GM21515 (cell line): ENCODE measurements at regions not wholly inside any gene's neighbourhood (a gene's known extent, or its start where the extent isn't known, plus 50 kb on each side); places are given as distances from the start of the nearest gene placed in this dataset.

Source experiments
- ATAC-seq: cut with Tn5 transposase; IDR thresholded peaks from one replicate; pipeline ENCODE4 v1.9.1; 2021; ENCODE audit not compliant: unreplicated experiment

- ATAC-seq, result no peak
These were observed 719.3 kb downstream of the JRKL start for GRCh38 chr11:97109078-97109477.

- ATAC-seq, result no peak
These were observed 720.6 kb downstream of the JRKL start for GRCh38 chr11:97110376-97110775.

- no peak for ATAC-seq
These were observed 721.7 kb downstream of the JRKL start for GRCh38 chr11:97111559-97111958.

DNA sequence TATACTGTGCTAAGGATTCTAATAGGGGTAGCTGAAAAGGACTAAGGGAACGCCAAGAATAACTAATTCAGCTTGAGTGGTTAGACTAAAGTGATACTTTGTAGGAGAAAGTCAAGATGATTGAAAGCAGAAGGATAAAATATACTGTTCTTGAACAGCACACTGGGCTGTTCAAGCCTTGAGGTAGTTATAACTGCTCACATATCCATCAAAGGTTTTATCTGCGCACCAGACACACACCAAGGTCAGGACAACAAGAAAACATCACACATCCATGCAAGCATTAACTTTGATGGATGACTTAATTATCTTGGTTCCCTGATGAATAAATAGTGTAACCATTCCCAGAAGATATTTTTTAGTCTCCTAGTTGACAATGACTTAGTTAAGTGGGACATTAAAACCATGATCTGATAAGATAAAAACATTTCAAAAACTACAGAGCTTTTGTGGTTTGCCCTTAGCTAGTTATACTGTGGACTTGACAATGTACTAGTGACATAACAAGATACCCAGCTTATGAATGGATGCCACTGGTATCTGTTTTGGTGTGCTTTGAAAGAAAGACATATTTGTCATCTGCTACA lies 728.9 kb downstream of the JRKL start:
- ATAC-seq, result no peak

DNA sequence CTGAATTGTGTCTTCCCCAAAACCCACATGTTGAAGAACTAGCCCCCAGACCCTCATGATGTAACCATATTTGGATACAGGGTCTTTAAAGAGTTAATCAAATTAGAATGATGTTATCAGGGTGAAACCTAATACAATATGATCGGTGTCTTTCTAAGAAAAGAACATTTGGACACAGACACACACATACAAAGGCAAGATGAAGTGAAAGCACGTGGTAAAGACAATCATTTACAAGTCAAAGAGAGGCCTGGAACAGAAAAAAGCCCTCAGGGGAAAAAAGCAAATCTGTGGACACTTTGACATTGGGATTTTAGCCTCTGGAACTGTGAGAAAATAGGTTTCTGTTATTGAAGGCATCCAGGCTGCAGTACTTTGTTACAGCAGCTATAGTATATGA lies 733.4 kb downstream of the JRKL start:
- no peak for ATAC-seq

GRCh38 chr11:97136067-97136466 lies 746.3 kb downstream of the JRKL start:
- ATAC-seq, result no peak

GRCh38 chr11:97140885-97141494 lies 751.2 kb downstream of the JRKL start:
- ATAC-seq, result no peak

DNA sequence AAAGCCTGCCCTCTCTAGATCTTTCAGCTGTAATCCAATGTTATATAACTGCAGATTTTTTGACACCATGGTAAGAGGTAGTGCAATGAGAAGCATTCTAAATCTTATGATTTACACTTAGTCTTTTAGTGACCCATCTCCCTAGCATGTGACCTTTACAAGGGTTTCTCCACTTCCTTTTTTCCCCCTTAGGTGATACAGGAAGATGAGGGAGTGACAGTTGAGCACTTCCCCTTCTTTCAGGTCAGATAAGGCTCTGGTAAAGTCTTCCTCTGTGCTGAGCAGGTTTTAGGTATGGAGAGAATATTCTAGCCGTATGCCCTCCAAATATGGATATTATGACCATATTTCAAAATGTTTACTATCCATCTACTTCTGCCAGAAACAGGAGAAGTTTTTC lies 753.6 kb downstream of the JRKL start:
- no peak for ATAC-seq

DNA sequence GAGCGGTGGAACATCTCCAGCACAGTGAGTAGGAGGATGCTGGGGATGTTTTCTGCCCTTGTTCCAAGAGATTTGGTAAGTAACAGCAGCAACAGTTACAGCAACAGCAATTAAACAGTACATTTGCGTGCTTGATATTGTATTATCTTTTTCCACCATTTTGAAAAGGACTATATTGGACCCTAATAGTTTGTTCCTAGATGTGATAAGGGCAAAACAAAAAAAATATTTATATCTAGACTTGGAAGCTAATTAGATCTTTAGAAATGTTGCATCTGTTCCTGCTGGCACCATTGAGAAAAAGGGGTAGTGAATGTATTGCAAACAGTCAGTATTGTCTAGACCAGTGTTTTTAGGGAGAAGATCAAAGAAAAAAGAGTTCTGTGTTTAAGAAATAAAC lies 759.9 kb downstream of the JRKL start:
- no peak for ATAC-seq

GRCh38 chr11:97157221-97157740 lies 767.5 kb downstream of the JRKL start:
- ATAC-seq, result no peak

DNA sequence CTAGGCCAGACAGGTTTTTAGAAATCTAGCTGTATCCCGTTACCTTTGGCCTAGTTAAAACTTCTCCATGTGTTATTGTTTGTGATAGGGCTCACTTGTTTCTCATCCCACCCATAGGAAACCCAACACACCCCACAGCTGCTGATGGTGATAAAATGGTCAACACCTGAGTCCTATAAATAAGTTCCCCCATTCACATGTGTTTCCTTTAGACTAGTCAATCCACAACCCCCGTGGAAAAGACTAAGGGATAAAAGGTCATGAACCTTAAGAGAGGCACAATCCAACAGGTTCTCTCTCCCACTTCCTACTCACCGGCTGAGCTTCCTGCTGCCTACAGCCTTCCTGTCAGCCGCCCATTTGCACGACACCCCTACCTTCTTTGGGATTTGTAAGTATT lies 768.4 kb downstream of the JRKL start:
- ATAC-seq, result no peak

- ATAC-seq, result no peak
These were observed 773.9 kb downstream of the JRKL start for GRCh38 chr11:97163631-97164191.

DNA sequence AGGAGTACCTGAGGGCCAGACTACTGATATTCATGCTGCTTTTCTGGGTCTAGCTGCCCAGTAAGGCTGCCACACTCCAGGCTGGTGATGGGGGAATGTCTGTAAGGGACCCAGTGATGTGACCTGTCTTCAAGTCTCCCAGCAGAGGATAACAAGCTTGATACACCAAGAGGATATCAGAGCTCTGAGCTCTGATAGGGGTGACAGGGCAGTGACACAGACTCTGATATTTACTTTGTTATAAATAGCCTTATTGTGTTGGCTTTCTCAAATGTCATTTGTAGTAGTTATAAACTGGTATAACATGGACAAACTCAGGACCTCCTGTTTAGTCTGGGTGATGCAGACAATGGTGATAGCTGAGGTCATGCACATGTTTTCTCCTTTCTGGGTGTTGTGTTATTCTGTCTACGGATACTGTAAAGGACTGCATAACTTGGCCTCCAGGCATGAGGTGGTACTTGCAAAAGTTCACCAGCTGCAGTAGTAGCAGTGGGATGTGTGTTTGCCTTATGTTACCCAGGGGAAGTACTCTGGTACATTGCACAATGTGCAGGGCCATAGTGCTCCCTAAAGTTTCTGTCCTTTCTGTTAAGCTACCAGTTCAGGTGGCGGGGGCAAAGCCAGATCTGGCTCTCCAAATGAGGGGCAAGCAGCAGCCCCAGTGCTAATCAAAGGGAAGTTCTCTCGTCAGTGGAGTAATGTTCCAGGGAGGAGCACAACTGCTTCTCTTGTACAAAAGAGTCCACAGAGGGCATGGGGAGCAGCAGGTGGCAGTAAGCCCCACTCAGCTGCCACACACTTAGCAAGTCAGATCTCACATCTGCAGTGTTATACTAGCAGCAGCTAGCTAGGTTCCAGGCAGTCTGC lies 812.2 kb downstream of the JRKL start:
- ATAC-seq, result no peak

DNA sequence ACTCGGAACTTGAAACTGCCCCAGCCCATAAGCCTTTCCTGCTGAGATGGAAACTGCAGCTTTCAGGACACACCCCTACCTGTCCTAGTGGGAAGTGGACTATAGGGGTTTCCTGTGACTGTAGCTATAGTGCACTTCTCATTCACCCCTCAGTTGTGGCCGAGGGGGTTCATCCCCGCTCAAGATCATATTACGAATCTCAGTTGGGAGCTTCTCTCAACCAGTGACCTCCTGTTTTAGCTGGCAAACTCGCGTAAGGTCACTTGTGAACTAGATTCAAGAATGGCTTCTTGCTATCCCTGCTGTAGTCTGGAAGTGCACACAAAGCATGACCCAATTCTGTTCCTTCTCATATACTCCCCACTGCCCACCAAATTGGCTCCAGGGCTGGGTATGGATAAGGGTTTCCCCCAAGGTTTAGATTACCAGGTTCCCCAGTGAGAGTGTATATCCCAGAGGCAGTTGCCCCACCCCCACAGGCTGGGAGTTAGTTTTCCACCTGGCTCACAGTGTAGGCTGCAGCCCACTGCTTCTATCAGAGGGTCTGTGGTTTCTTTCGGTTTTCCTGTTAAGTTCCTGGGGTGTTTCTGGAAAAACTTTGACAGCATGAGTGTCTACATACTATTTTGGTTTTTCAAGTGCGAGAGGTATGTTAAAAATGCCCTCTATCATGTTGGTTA lies 812.9 kb downstream of the JRKL start:
- ATAC-seq, result no peak

GRCh38 chr11:97218011-97218410 lies 828.2 kb downstream of the JRKL start:
- ATAC-seq, result no peak

DNA sequence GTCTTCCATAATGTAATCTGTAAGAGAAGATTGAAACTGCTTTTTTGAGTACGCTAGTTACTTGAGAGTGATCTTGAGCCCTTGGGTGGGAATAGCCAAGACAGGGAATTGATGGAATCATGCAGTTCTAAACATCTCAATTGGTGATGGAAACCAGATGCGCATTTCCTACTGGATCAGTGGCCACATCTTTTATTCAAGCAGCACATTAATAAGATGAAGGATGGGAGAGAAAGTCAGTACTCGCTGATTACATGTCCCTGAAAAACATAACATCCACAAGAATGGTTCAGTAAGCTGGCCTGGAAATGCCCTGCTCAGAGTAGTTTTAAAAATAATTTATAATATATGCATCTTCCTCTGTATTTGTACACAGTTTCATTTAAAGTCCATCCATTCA lies 833.8 kb downstream of the JRKL start:
- no peak for ATAC-seq

GRCh38 chr11:97224396-97224795 lies 834.6 kb downstream of the JRKL start:
- ATAC-seq, result no peak

GRCh38 chr11:97225794-97226193 lies 836.0 kb downstream of the JRKL start:
- no peak for ATAC-seq

- ATAC-seq, result no peak
These were observed 840.1 kb downstream of the JRKL start for GRCh38 chr11:97229936-97230335.

- ATAC-seq, result no peak
These were observed 841.4 kb downstream of the JRKL start for GRCh38 chr11:97231231-97231630.

DNA sequence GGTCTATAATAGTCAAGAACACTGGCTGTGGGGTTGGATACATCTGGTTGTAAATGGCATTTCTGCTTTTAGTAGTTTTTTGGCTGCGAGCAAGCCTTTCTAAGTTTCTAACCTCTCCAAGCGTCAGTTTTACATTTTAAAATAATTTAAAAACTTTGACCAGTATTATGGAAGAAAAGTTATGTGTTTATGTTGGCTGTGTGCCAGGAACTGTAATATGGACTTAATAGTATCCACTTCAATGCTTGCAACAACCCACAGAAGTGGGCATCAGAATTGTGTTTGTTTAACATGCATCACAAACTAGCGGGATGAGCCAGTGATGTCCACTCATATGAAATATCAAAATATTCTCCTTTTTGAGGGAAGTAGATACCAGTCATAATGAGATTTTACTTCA lies 844.2 kb downstream of the JRKL start:
- ATAC-seq, result no peak
